HK-2 (cell line): ENCODE measurements at regions not wholly inside any gene's neighbourhood (a gene's known extent, or its start where the extent isn't known, plus 50 kb on each side); places are given as distances from the start of the nearest gene placed in this dataset.

Experiments used
- DNase-seq: peaks from one replicate; pipeline ENCODE4 v3.0.0-alpha.2; 2018; ENCODE audit not compliant: unreplicated experiment

DNA sequence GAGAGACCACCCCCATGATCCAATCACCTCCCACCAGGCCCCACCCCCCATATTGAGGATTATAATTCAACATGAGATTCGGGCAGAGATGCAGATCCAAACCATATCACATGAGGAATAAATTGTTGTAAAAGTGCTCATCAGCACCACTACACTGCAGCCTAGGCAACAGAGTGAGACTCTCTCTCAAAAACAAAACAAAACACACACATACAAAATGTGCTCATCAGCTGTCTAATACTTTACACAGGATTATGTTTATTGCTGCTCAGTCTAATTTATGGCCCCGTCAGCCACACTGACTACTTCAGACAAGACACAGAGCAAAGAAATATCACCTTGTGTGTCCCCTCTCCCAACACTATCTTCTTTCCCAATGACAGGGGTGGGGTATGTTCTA, 72.9 kb upstream of the PPM1J start:
- DNase-seq, result no peak

DNA sequence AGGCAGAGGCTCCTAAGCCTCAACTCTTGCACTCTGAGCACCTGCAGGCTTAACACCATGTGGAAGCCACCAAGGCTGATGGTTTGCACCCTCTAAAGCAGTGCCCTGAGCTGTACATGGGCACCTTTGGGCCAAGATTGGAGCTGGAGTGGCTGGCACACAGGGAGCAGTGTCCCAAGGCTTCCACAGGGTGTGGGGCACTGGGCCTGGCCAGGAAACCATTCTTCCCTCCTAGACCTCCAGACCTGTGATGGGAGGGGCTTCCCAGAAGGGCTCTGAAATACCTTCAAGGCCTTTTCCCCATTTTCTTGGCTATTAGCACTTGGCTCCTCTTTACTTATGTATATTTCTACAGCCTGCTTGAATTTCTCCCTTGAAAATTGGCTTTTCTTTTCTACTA, 67.9 kb upstream of the PPM1J start:
- DNase-seq, result no peak

DNA sequence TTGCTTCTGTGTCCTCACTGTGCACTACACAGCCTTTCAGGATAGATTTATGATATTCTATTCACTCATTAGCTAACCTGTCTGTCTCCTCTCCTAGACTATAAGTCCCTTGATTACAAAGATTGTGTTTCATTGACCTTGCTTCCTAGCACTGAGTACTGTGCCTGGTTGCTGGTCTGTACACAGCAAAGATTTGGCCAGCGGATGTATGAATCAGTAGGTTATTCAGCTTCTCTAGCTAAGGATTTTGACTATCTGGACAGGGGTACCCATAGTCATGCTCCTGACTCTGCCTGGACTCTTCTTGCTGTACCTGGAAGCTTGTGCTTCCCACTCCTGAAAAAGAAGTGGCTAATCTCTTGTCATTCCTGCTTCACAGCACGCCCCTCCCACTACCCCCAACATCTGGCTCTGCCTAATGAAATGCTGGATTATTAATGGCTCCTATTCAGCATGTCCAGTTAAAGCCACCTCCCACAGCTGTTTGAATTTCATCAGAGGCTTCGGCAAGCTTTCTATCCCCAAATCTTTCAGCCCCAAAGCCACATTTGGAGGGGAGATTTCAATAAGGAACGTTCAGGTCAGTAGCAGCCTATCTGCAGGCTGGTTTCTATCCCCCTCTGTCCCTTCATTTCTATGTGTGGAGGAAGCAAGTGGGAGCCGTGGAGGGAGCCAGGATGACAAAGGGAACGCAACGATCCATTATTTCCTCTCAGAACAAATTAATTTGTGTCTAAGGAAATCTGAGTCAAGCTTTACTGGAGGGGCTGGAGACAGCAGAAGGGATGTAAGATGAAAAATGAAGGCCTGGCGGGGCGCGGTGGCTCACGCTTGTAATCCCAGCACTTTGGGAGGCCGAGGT, 64.8 kb upstream of the PPM1J start:
- DNase-seq, result no peak

DNA sequence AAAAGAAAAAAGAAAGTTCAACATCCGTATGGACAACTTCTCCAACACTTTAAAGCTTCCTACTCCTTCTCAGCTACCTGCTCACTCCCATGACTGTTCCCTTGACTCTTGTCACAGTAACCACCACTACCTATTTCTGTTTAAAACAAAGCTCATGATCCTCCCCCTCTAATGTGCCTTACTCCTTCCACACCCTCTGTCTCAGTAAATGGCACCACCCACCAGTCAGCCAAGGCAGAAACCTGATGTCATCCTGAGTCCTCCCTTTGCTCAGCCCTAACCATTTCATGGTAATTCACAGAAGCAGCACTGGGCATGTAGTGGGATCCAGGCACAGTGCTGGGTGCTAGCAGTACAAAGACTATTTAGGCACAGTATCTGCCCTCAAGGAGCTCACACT, 63.0 kb upstream of the PPM1J start:
- DNase-seq, result no peak

DNA sequence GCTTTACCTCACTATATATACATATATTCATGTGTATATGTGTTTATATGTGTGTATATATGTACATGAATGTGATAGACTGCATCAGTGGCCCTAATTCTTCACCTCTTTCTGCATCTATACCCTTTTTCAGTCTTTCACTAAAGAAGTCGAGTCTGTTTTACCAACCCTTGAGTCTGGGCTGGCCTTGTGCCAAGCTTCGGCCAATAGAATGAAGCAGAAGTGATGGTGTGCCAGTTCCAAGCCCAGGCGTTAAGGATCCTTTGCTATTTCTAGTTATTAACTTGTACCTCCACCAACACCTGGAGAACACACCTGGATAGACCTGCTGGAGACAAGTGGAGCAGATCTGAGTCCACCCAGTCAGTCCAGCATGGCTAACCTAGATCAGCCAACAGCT, 61.6 kb upstream of the PPM1J start:
- no peak for DNase-seq

DNA sequence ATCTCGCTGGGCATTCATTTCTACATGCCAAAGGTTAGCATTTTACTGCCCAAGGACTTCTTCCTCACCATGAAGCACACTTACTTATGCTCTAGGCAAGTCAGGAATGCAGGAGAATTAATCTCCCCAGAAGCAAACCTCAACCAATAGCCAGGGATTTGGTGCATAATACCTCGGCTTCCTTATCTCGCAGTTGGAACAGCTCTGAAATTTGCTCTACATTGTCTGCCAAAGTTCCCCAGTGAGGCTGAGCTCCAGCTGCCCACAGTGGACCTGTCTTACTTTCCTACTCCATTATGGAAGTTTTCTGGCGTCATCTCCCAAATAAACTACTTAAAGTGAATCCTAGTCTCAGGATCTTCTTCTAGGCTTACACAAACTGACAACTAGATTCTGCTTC, 57.6 kb upstream of the PPM1J start:
- DNase-seq, result no peak

DNA sequence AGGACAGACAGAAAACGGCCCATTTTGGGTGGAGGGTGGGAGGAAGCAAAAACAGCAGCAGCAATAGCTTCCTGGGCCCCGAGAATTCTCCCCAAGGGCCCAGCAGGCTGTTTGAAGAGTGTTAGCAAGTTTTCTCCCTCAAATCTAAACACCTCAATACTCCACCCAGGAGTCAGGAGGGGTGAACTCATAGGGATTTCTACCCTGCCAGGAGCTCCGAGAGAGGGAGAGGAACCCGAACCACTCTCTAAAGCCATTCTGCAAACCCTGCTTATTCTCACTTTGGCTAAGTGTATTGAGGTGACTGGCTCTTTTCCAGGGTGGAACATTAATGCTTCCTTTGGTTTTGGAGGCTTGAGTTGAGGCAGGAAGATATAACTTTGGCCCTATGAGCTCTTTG, 55.6 kb upstream of the PPM1J start:
- no peak for DNase-seq

DNA sequence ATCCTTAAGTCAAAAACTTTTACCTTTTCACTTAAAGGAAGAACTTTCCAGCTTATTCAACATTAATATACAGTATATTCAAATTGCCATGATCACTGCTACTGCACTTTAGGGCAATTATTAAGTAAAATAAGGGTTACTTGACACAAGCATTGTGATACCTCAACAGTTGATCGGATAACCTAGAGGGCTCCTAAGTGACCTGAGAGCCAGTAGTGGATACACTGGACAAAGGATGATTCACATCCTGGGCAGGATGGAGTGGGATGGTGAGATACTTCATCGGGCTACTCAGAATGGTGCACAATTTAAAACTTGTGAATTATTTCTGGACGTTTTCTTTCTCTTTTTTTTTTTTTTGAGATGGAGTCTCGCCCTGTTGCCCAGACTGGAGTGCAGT, 54.5 kb upstream of the PPM1J start:
- no peak for DNase-seq

DNA sequence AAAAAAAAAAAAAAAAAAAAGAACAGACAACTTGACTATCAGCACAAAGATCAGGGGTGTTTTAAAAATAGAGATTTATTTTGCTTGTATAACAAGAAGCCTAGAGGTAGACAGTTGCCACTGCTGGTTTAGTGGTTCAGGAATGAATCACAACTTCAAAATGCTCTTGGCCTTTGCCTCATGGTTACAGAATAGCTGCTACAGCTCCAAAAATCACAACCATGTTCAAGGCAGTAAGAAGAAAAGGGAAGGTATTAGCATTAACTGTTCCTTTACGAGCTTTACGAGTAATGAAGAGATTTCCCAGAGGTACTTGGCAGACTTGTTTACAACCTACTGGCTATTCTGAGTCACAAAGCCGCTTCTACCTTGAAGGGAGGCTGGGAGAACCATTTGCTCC, 52.5 kb upstream of the PPM1J start:
- no peak for DNase-seq
